ENCODE measurements at regions not wholly inside any gene's neighbourhood (a gene's known extent, or its start where the extent isn't known, plus 50 kb on each side); places are given as distances from the start of the nearest gene placed in this dataset.

GRCh38 chr12:92509156-92509738 is 193.5 kb upstream of the PLEKHG7 start:
- no peak overlapping the region for H3K4me3 ChIP-seq (ENCODE audit: low read depth, low read length)
- DNase-seq (ENCODE audit: low read depth) = no peak

- H3K4me3 ChIP-seq (ENCODE audit: low read depth, low read length) = no peak overlapping the region
- no peak for DNase-seq (ENCODE audit: low read depth)
These were observed 195.9 kb upstream of the PLEKHG7 start for GRCh38 chr12:92506891-92507290.

GRCh38 chr12:92506460-92506859 is 196.3 kb upstream of the PLEKHG7 start:
- DNase-seq (ENCODE audit: low read depth) = no peak

GRCh38 chr12:92505254-92506231 is 197.2 kb upstream of the PLEKHG7 start:
- peak; percentile 61 for DNase-seq (ENCODE audit: low read depth)
- H3K4me3 ChIP-seq (ENCODE audit: low read depth, low read length) = peak overlapping the region; percentile 1

More at GRCh38 chr12:92506460-92506859, 196.3 kb upstream of the PLEKHG7 start:
- H3K4me3 ChIP-seq (ENCODE audit: low read depth, low read length) = no peak overlapping the region

- DNase-seq (ENCODE audit: low read depth) = no peak
These were observed 198.2 kb upstream of the PLEKHG7 start for GRCh38 chr12:92504594-92504981.

GRCh38 chr12:92503971-92504593 is 198.7 kb upstream of the PLEKHG7 start:
- DNase-seq (ENCODE audit: low read depth) = no peak
- H3K4me3 ChIP-seq (ENCODE audit: low read depth, low read length) = no peak overlapping the region

More at GRCh38 chr12:92504594-92504981, 198.2 kb upstream of the PLEKHG7 start:
- no peak overlapping the region for H3K4me3 ChIP-seq (ENCODE audit: low read depth, low read length)

- H3K4me3 ChIP-seq (ENCODE audit: low read depth, low read length) = no peak overlapping the region
- no peak for DNase-seq (ENCODE audit: low read depth)
These were observed 199.5 kb upstream of the PLEKHG7 start for GRCh38 chr12:92503029-92503931.

- no peak overlapping the region for H3K4me3 ChIP-seq (ENCODE audit: low read depth, low read length)
- DNase-seq (ENCODE audit: low read depth) = no peak
These were observed 200.3 kb upstream of the PLEKHG7 start for GRCh38 chr12:92502417-92503028.

GRCh38 chr12:92496790-92497189 is 206.0 kb upstream of the PLEKHG7 start:
- DNase-seq (ENCODE audit: low read depth) = no peak
- H3K4me3 ChIP-seq (ENCODE audit: low read depth, low read length) = no peak overlapping the region

- no peak for DNase-seq (ENCODE audit: low read depth)
These were observed 207.7 kb upstream of the PLEKHG7 start for GRCh38 chr12:92495108-92495507.

GRCh38 chr12:92493816-92494215 is 209.0 kb upstream of the PLEKHG7 start:
- no peak overlapping the region for H3K4me3 ChIP-seq (ENCODE audit: low read depth, low read length)

More at GRCh38 chr12:92495108-92495507, 207.7 kb upstream of the PLEKHG7 start:
- H3K4me3 ChIP-seq (ENCODE audit: low read depth, low read length) = no peak overlapping the region

GRCh38 chr12:92492995-92493394 is 209.8 kb upstream of the PLEKHG7 start:
- no peak for DNase-seq (ENCODE audit: low read depth)
- no peak overlapping the region for H3K4me3 ChIP-seq (ENCODE audit: low read depth, low read length)

More at GRCh38 chr12:92493816-92494215, 209.0 kb upstream of the PLEKHG7 start:
- DNase-seq (ENCODE audit: low read depth) = no peak

- no peak overlapping the region for H3K4me3 ChIP-seq (ENCODE audit: low read depth, low read length)
- DNase-seq (ENCODE audit: low read depth) = no peak
These were observed 210.5 kb upstream of the PLEKHG7 start for GRCh38 chr12:92492291-92492690.

GRCh38 chr12:92489781-92490180 is 213.0 kb upstream of the PLEKHG7 start:
- no peak overlapping the region for H3K4me3 ChIP-seq (ENCODE audit: low read depth, low read length)
- DNase-seq (ENCODE audit: low read depth) = no peak

- DNase-seq (ENCODE audit: low read depth) = no peak
- no peak overlapping the region for H3K4me3 ChIP-seq (ENCODE audit: low read depth, low read length)
These were observed 214.1 kb upstream of the PLEKHG7 start for GRCh38 chr12:92488735-92489134.

GRCh38 chr12:92487138-92487485 is 215.7 kb upstream of the PLEKHG7 start:
- DNase-seq (ENCODE audit: low read depth) = no peak
- no peak overlapping the region for H3K4me3 ChIP-seq (ENCODE audit: low read depth, low read length)

- no peak for DNase-seq (ENCODE audit: low read depth)
These were observed 216.2 kb upstream of the PLEKHG7 start for GRCh38 chr12:92486443-92487137.

More at GRCh38 chr12:92486443-92487137, 216.2 kb upstream of the PLEKHG7 start:
- no peak overlapping the region for H3K4me3 ChIP-seq (ENCODE audit: low read depth, low read length)
